AG04450 (cell line): ENCODE measurements at regions not wholly inside any gene's neighbourhood (a gene's known extent, or its start where the extent isn't known, plus 50 kb on each side); places are given as distances from the start of the nearest gene placed in this dataset.

Experiments used
- CTCF ChIA-PET: fragments of 300-600, 350-600 bp; formaldehyde crosslinking; extraction: SDS; loops from one replicate; lab custom pipeline; 2022; ENCODE audit warnings: antibody characterized with exemption, inconsistent platforms; lab: Charles Lee
- POLR2A ChIA-PET: fragments of 350-600 bp; formaldehyde crosslinking; extraction: SDS; loops from one replicate; lab custom pipeline; 2021; ENCODE audit warnings: antibody characterized with exemption, inconsistent platforms; lab: Yijun Ruan, JAX
- DNase-seq: peaks from one replicate; pipeline ENCODE4 v3.0.0-alpha.2; 2011; ENCODE audit warnings: low read depth, low spot score
- H3K27ac ChIP-seq: one replicate; pipeline ENCODE4 v1.5.1; 2012; ENCODE audit warnings: low read depth, low read length, control low read depth
- H3K27me3 ChIP-seq: one replicate; pipeline ENCODE4 v1.6.0; 2012; ENCODE audit warnings: low read length; ENCODE audit not compliant: control insufficient read depth, insufficient read depth
- H3K4me3 ChIP-seq: 2 replicates; pipeline ENCODE4 v1.5.1; 2011; ENCODE audit warnings: mild to moderate bottlenecking, low read depth, low read length, control low read depth
- H3K9me3 ChIP-seq: 2 replicates; pipeline ENCODE4 v1.5.1; 2012; ENCODE audit warnings: low read length; ENCODE audit not compliant: control insufficient read depth, insufficient read depth
- TF ChIP-seq, protein P1 (sequence below): IDR thresholded peaks from 2 replicates; pipeline ENCODE4 v1.5.1; 2011; ENCODE audit warnings: low read depth, low read length, control low read depth, inconsistent platforms

DNA sequence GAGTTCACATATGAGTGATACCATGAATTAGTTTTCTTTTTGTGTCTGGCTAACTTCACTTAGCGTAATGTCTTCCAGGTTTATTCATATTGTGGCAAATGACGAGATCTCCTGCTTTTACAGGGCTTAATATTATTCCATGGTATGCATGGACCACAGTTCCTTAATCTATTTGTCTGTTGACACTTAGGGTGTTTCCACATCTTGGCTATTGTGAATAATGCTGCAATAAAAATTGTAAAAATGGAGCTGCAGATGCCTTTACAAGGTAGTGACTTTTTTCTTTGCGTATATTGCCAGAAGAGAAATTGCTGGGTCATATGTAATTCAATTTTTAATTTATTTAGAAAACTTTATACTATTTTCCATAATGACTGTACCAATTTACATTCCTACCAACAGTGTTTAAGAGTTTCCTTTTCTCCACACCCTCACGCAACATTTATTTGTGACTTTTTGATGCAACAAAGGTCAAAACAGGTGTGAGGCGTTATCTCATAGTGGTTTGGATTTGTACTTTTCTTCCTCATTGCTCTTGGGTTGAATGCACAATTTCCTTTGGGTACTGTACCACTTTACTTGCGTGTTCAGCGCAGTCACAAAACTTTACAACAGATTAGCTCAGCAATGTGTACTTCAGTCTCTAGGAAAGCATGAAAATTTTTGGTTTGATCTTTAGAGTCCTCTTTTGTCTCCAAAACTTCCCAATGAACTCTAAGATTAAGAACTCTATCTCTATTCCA lies 240.8 kb downstream of the PPARGC1A start:
- Histone ChIP-seq H3K27ac (no peak overlapping the region), H3K9me3 (no peaks in the 10 kb centered on the region; the same call in 1 of the 2 replicates), H3K27me3 (no peaks in the 10 kb centered on the region), H3K4me3 (no peak overlapping the region)
- ChIA-PET POLR2A (no interaction called here), CTCF (no interaction called here)
- TF ChIP-seq, protein P1, sequence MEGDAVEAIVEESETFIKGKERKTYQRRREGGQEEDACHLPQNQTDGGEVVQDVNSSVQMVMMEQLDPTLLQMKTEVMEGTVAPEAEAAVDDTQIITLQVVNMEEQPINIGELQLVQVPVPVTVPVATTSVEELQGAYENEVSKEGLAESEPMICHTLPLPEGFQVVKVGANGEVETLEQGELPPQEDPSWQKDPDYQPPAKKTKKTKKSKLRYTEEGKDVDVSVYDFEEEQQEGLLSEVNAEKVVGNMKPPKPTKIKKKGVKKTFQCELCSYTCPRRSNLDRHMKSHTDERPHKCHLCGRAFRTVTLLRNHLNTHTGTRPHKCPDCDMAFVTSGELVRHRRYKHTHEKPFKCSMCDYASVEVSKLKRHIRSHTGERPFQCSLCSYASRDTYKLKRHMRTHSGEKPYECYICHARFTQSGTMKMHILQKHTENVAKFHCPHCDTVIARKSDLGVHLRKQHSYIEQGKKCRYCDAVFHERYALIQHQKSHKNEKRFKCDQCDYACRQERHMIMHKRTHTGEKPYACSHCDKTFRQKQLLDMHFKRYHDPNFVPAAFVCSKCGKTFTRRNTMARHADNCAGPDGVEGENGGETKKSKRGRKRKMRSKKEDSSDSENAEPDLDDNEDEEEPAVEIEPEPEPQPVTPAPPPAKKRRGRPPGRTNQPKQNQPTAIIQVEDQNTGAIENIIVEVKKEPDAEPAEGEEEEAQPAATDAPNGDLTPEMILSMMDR = no peak
- DNase-seq = no peak

DNA sequence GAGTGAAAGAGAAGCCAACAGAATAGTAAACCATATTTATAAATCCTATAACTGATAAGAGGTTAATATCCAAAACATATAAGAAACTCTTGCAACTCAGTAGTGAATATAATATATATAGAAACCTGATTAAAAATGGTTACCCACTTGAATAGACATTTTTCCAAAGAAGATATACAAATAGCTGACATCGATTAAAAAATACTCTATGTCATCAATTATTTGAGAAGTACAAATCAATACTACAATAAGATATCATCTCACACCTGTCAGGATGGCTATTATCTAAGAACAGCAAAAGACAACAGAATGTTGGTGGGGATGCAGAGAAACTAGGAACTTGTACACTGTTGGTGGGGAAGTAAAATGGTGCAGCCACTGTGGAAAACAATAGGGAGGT lies 254.4 kb downstream of the PPARGC1A start:
- DNase-seq = no peak
- ChIA-PET POLR2A (no interaction called here), CTCF (no interaction called here)
- Histone ChIP-seq H3K9me3 (no peaks in the 10 kb centered on the region), H3K27me3 (no peaks in the 10 kb centered on the region), H3K4me3 (no peak overlapping the region), H3K27ac (no peak overlapping the region)
- TF ChIP-seq, protein P1 = no peak

DNA sequence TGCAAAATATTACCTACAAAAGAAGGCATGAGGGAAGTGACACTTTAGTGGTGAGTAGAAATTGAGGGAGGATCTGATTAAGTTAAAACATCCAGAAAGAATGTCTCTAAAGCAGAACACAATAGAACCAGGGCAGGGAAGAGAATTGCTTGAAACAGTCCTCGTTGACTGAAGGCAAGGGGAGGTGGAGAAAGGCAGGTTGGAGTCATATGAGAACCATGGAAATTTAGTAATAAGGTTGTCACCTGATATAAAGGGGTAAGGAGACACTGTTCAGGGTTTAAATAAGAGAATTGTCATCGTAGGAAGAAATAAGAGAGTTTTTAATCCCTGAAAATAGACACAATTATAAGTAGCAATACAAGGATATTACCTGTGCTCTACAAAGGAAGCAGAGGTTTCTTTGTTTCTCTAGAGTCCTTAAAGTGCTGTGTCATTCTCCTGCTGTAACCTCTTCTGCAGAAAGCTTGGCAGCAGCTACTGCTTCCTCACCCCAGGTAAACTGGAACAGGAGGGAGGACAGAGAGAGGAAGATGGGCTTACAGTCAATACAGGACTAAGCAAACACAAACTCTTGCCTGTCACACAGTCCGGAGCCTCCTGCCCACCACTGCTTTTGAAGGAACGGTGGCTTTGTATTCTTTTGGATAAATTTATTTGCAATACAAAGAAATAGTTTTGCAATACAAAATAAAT lies 258.4 kb downstream of the PPARGC1A start:
- no peak for DNase-seq
- Histone ChIP-seq H3K27ac (no peak overlapping the region), H3K4me3 (no peak overlapping the region), H3K9me3 (no peaks in the 10 kb centered on the region), H3K27me3 (no peaks in the 10 kb centered on the region)
- CTCF ChIA-PET = no interaction called here
- POLR2A ChIA-PET = no interaction called here
- TF ChIP-seq, protein P1 = no peak

DNA sequence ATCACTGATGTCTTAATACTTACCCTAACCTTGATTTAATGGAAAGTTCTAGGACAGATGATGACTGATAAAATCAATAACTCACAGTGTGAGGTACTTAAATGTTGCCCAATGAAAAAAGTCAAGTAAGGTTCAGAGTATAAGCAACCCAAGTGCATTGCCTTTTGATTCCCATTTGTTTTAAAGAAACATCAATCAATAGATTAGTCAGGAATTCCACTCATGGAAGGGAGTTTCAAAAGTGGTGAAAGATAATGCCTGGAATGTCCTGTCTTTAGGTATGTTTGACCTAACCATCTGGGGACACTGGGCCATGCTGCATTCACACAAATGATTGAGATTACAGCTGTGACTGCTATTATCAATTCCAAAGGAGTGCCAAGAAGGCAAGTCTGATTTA lies 259.7 kb downstream of the PPARGC1A start:
- POLR2A ChIA-PET = no interaction called here
- no peak for DNase-seq
- no peaks in the 10 kb centered on the region for H3K9me3 ChIP-seq

More for the DNA sequence above, 259.7 kb downstream of the PPARGC1A start:
- H3K27ac ChIP-seq = no peak overlapping the region
- H3K27me3 ChIP-seq = no peaks in the 10 kb centered on the region
- CTCF ChIA-PET = no interaction called here
- TF ChIP-seq, protein P1 = no peak
- H3K4me3 ChIP-seq = no peak overlapping the region
